ENCODE measurements at regions not wholly inside any gene's neighbourhood (a gene's known extent, or its start where the extent isn't known, plus 50 kb on each side); places are given as distances from the start of the nearest gene placed in this dataset.

DNA sequence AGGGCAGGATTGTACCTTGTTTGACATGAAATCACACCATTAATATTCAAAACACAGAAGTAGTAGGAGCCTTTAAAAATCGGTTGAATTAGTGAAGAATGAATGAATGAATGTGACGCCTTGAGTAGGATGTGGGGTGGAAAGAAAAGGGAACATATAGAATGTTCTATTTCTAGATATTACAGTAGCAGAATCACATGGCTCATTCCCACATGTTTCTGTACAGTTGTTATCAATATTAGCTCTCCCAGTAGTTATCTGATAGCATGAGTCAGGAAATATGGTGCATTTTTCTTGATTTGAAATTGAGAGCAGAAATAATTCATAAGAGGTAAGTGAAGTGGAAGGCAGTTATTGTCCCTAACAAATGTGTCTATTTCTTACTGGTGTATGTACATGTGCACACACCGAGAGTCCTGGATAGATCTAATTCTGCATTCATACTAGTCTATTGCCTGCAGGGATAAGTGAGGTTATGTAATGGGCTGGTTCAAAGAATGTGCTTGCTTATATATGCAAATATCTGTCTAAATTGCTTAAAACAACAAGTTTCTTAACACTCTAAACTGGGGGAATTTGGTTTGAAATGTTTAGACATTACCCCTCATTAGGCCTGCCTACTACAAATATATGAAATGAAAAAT is 245.4 kb downstream of the EFCAB11 start:
- no peak for TF ChIP-seq EZH2 (IDR thresholded peaks at IDR 0.05; ENCODE audit: low read depth)
- TF ChIP-seq, protein P1, sequence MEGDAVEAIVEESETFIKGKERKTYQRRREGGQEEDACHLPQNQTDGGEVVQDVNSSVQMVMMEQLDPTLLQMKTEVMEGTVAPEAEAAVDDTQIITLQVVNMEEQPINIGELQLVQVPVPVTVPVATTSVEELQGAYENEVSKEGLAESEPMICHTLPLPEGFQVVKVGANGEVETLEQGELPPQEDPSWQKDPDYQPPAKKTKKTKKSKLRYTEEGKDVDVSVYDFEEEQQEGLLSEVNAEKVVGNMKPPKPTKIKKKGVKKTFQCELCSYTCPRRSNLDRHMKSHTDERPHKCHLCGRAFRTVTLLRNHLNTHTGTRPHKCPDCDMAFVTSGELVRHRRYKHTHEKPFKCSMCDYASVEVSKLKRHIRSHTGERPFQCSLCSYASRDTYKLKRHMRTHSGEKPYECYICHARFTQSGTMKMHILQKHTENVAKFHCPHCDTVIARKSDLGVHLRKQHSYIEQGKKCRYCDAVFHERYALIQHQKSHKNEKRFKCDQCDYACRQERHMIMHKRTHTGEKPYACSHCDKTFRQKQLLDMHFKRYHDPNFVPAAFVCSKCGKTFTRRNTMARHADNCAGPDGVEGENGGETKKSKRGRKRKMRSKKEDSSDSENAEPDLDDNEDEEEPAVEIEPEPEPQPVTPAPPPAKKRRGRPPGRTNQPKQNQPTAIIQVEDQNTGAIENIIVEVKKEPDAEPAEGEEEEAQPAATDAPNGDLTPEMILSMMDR (conservative IDR thresholded peaks at IDR 0.05), result no peak
- POLR2A ChIA-PET (ENCODE audit: unreplicated experiment), result no interaction called here
- H3K4me2 ChIP-seq, result no peak overlapping the region
- no peaks in the 10 kb centered on the region for H3K36me3 ChIP-seq (ENCODE audit: low read depth)
- BruUV-seq (replicated peaks), result no TSS peak
- intact Hi-C loops (cut with micrococcal nuclease; ENCODE audit: unreplicated experiment), result no loop called here
- CTCF ChIA-PET, result no interaction called here
- H3K9me3 ChIP-seq (ENCODE audit: insufficient read depth, low read depth), result no peaks in the 10 kb centered on the region
- no peaks in the 10 kb centered on the region for H3F3A ChIP-seq (ENCODE audit: insufficient read depth, low read depth)
- no peaks in the 10 kb centered on the region for H3K4me1 ChIP-seq (replicated peaks; ENCODE audit: insufficient read depth)
- no peaks in the 10 kb centered on the region for H3K27me3 ChIP-seq (ENCODE audit: insufficient read depth, low read depth)
- no peak overlapping the region for H2AFZ ChIP-seq
- H4K20me1 ChIP-seq (ENCODE audit: insufficient read depth), result no peaks in the 10 kb centered on the region
- no peaks in the 10 kb centered on the region for H3K79me2 ChIP-seq (ENCODE audit: low read depth)
- H3K4me3 ChIP-seq, result no peak overlapping the region
- no peaks in the 10 kb centered on the region for H3K9me2 ChIP-seq (ENCODE audit: insufficient read depth)
- H3K27ac ChIP-seq, result no peak overlapping the region
- no peak for DNase-seq

- no peaks in the 10 kb centered on the region for H3K9me2 ChIP-seq (ENCODE audit: insufficient read depth)
- H4K20me1 ChIP-seq (ENCODE audit: insufficient read depth), result no peaks in the 10 kb centered on the region
- DNase-seq, result no peak
- H3K36me3 ChIP-seq (ENCODE audit: low read depth), result no peaks in the 10 kb centered on the region
- H3K4me2 ChIP-seq, result no peak overlapping the region
- H3K4me1 ChIP-seq (replicated peaks; ENCODE audit: insufficient read depth), result no peaks in the 10 kb centered on the region
- no TSS peak for BruUV-seq (replicated peaks)
- intact Hi-C loops (cut with micrococcal nuclease; ENCODE audit: unreplicated experiment), result no loop called here
- POLR2A ChIA-PET (ENCODE audit: unreplicated experiment), result no interaction called here
- no peaks in the 10 kb centered on the region for H3F3A ChIP-seq (ENCODE audit: insufficient read depth, low read depth)
- no peak overlapping the region for H3K27ac ChIP-seq
- CTCF ChIA-PET, result no interaction called here
- no peaks in the 10 kb centered on the region for H3K27me3 ChIP-seq (ENCODE audit: insufficient read depth, low read depth)
- no peak overlapping the region for H2AFZ ChIP-seq
- H3K79me2 ChIP-seq (ENCODE audit: low read depth), result no peaks in the 10 kb centered on the region
- H3K9me3 ChIP-seq (ENCODE audit: insufficient read depth, low read depth), result no peaks in the 10 kb centered on the region
- TF ChIP-seq, protein P1 (conservative IDR thresholded peaks at IDR 0.05), result no peak
- TF ChIP-seq EZH2 (IDR thresholded peaks at IDR 0.05; ENCODE audit: low read depth), result no peak
- H3K4me3 ChIP-seq, result no peak overlapping the region
Measured at GRCh38 chr14:89707086-89707485, 247.4 kb downstream of the EFCAB11 start.

DNA sequence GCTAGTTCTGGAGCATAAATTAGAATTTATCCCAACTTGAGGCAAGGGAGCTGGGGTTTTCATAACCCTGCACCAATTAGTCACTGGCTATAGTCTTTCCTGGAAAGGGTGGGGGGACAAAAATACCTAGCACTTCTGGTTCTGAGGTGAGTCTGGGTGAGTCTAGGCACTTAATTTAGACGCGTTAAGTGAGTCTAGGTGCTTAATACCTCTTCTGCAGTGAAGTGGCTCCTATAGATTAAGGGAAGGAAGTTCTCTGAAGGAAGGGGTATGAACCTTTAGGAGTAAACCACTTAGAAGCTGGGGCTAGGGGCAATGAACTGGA is 251.7 kb downstream of the EFCAB11 start:
- no peaks in the 10 kb centered on the region for H3F3A ChIP-seq (ENCODE audit: insufficient read depth, low read depth)
- no TSS peak for BruUV-seq (replicated peaks)
- no peaks in the 10 kb centered on the region for H4K20me1 ChIP-seq (ENCODE audit: insufficient read depth)
- H3K36me3 ChIP-seq (ENCODE audit: low read depth), result no peaks in the 10 kb centered on the region
- CTCF ChIA-PET, result no interaction called here
- H3K4me3 ChIP-seq, result no peak overlapping the region
- no peak overlapping the region for H3K4me2 ChIP-seq
- intact Hi-C loops (cut with micrococcal nuclease; ENCODE audit: unreplicated experiment), result no loop called here
- no peaks in the 10 kb centered on the region for H3K4me1 ChIP-seq (replicated peaks; ENCODE audit: insufficient read depth)
- H3K9me2 ChIP-seq (ENCODE audit: insufficient read depth), result no peaks in the 10 kb centered on the region
- POLR2A ChIA-PET (ENCODE audit: unreplicated experiment), result no interaction called here
- DNase-seq, result no peak
- no peak overlapping the region for H3K27ac ChIP-seq
- H3K27me3 ChIP-seq (ENCODE audit: insufficient read depth, low read depth), result no peaks in the 10 kb centered on the region
- TF ChIP-seq, protein P1 (conservative IDR thresholded peaks at IDR 0.05), result no peak
- TF ChIP-seq EZH2 (IDR thresholded peaks at IDR 0.05; ENCODE audit: low read depth), result no peak
- no peaks in the 10 kb centered on the region for H3K79me2 ChIP-seq (ENCODE audit: low read depth)
- no peaks in the 10 kb centered on the region for H3K9me3 ChIP-seq (ENCODE audit: insufficient read depth, low read depth)
- H2AFZ ChIP-seq, result no peak overlapping the region
